DND-41 (cell line): ENCODE measurements at regions not wholly inside any gene's neighbourhood (a gene's known extent, or its start where the extent isn't known, plus 50 kb on each side); places are given as distances from the start of the nearest gene placed in this dataset.

ENCODE experiments used
- ATAC-seq: fragments of 200-7000 bp; cut with Tn5 transposase; 3 replicates; pipeline ENCODE4 v1.9.1; 2021; ENCODE audit warnings: low read depth; ENCODE audit not compliant: insufficient read depth
- DNase-seq: peaks from one replicate; pipeline ENCODE4 v3.0.0-alpha.2; 2020
- H2AFZ ChIP-seq: 2 replicates; pipeline ENCODE4 v1.6.0; 2012; ENCODE audit warnings: low read depth, low read length
- H3K27ac ChIP-seq: 2 replicates; pipeline ENCODE4 v1.5.1; 2012; ENCODE audit warnings: low read length, inconsistent platforms
- H3K27me3 ChIP-seq: fragments of 200-600 bp; sonication (generic); 2 replicates; pipeline ENCODE4 v1.6.0; 2012; ENCODE audit warnings: low read length, mild to moderate bottlenecking, inconsistent platforms; ENCODE audit not compliant: insufficient read depth, poor library complexity
- H3K36me3 ChIP-seq: 2 replicates; pipeline ENCODE4 v1.5.1; 2012; ENCODE audit warnings: low read length, inconsistent platforms; ENCODE audit not compliant: insufficient read depth
- H3K4me1 ChIP-seq: 2 replicates; pipeline ENCODE4 v1.5.1; 2012; ENCODE audit warnings: mild to moderate bottlenecking, low read length; ENCODE audit not compliant: insufficient read depth
- H3K4me2 ChIP-seq: 2 replicates; pipeline ENCODE4 v1.6.0; 2012; ENCODE audit warnings: mild to moderate bottlenecking, moderate library complexity, low read length, inconsistent platforms; ENCODE audit not compliant: insufficient read depth
- H3K4me3 ChIP-seq, 2 experiments: fragments of 200-600 bp in 1 of 2; shearing (Covaris generic) in 1 of 2; 2 replicates each; pipeline ENCODE4 v1.5.1; 2012 to 2016; ENCODE audit warnings: inconsistent platforms in 2 of 2, low read length in 2 of 2, mild to moderate bottlenecking in 2 of 2, low read depth in 1 of 2, moderate library complexity in 1 of 2
- H3K79me2 ChIP-seq: 2 replicates; pipeline ENCODE4 v1.6.0; 2012; ENCODE audit warnings: low read length, inconsistent platforms; ENCODE audit not compliant: insufficient read depth
- H3K9ac ChIP-seq: 2 replicates; pipeline ENCODE4 v1.6.0; 2012; ENCODE audit warnings: low read depth, mild to moderate bottlenecking, inconsistent platforms, low read length, moderate library complexity
- H3K9me3 ChIP-seq: 2 replicates; pipeline ENCODE4 v1.5.1; 2012; ENCODE audit warnings: low read length, moderate library complexity, mild to moderate bottlenecking, inconsistent platforms; ENCODE audit not compliant: insufficient read depth, severe bottlenecking
- H4K20me1 ChIP-seq: 2 replicates; pipeline ENCODE4 v1.6.0; 2012; ENCODE audit warnings: low read length; ENCODE audit not compliant: insufficient read depth
- EZH2 ChIP-seq: IDR thresholded peaks from 3 replicates; pipeline ENCODE4 v1.6.1; 2012; ENCODE audit warnings: borderline replicate concordance, low read depth, mild to moderate bottlenecking, moderate library complexity, low read length, inconsistent platforms; ENCODE audit not compliant: severe bottlenecking
- TF ChIP-seq, protein P1 (sequence below): IDR thresholded peaks from 2 replicates; pipeline ENCODE4 v1.5.1; 2012; ENCODE audit warnings: borderline replicate concordance, low read length, moderate library complexity, mild to moderate bottlenecking; ENCODE audit not compliant: poor library complexity, severe bottlenecking; ENCODE audit errors: extremely low read depth

DNA sequence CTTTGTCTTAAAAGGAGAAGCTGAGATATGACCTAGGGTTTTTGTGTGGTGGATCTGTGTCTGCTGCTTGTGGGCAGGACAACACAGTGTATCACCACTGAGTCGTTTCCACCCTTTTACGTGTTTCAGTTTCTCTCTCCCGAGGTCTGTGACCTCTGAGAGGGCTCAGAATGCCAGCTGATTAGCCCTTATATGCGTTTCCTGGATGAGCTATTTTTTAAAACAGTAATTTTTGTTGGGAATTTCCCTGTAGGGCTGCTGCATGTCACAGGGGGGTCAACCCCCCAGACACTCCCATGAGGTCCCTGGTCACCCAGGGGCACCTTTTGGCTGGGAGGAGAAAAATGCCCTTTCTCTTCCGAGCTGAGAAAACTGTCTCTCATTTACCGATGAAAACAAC, 170.4 kb upstream of the CASK start:
- no peaks in the 10 kb centered on the region for H3K36me3 ChIP-seq

DNA sequence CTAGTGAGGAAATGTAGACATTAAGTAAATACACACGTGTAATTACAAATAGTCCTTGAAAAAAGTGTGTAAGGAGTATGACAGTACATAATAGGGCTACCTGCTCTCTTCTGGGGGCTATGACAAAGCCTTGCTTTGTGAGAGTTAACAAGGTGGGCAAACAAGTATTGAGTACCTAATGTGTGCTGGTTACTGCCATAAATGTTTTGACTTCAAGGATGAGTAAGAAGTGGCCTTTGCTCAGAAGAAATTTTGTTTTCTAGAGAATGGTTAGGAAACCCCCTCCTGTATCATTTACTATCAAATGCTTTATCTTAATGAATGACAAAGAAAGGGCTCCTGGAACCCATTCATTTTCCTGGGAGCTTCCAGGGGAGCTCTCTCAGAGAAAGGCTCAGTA, 167.0 kb upstream of the CASK start:
- Histone ChIP-seq H3K27me3 (no peaks in the 10 kb centered on the region), H3K4me1 (peaks cover 28% of the 10 kb centered on the region), H3K27ac (no peak overlapping the region), H3K79me2 (no peaks in the 10 kb centered on the region), H3K4me3 (no peak overlapping the region), H3K36me3 (no peaks in the 10 kb centered on the region), H2AFZ (no peak overlapping the region), H3K9me3 (no peaks in the 10 kb centered on the region), H4K20me1 (no peaks in the 10 kb centered on the region), H3K9ac (no peak overlapping the region), H3K4me2 (no peak overlapping the region)
- DNase-seq: no peak
- TF ChIP-seq, protein P1, sequence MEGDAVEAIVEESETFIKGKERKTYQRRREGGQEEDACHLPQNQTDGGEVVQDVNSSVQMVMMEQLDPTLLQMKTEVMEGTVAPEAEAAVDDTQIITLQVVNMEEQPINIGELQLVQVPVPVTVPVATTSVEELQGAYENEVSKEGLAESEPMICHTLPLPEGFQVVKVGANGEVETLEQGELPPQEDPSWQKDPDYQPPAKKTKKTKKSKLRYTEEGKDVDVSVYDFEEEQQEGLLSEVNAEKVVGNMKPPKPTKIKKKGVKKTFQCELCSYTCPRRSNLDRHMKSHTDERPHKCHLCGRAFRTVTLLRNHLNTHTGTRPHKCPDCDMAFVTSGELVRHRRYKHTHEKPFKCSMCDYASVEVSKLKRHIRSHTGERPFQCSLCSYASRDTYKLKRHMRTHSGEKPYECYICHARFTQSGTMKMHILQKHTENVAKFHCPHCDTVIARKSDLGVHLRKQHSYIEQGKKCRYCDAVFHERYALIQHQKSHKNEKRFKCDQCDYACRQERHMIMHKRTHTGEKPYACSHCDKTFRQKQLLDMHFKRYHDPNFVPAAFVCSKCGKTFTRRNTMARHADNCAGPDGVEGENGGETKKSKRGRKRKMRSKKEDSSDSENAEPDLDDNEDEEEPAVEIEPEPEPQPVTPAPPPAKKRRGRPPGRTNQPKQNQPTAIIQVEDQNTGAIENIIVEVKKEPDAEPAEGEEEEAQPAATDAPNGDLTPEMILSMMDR: no peak
- TF ChIP-seq EZH2: no peak
- ATAC-seq: no peak

More for the DNA sequence above, 170.4 kb upstream of the CASK start:
- peak overlapping the region; percentile 74 for H2AFZ ChIP-seq
- H3K27me3 ChIP-seq: no peaks in the 10 kb centered on the region
- peaks cover 28% of the 10 kb centered on the region for H3K4me1 ChIP-seq
- H3K27ac ChIP-seq: peak overlapping the region; percentile 90
- H3K9ac ChIP-seq: peak overlapping the region; percentile 61
- DNase-seq: peak; percentile 48
- no peaks in the 10 kb centered on the region for H3K9me3 ChIP-seq
- H3K79me2 ChIP-seq: no peaks in the 10 kb centered on the region
- H3K4me2 ChIP-seq: peak overlapping the region; percentile 63
- ATAC-seq: peak; percentile 89
- peak overlapping the region in 1 of 2 experiments; percentile 54; a peak in 2 of 4 replicates for H3K4me3 ChIP-seq
- no peak for TF ChIP-seq EZH2
- TF ChIP-seq, protein P1: no peak
- H4K20me1 ChIP-seq: no peaks in the 10 kb centered on the region

DNA sequence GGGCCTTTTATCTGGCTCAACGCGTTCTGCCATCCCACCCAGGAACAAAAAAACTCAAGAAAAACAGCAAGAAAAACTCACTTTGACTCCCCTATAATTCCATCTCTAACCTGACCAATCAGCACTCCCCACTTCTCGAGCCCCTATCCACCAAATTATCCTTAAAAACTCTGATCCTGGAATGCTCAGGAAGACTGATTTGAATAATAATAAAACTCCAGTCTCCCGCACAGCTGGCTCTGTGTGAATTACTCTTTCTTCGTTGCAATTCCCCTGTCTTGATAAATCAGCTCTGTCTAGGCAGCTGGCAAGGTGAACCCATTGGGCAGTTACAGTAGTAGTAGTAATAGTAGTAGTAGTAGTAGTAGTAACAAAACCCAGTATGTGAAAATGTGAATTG, 165.7 kb upstream of the CASK start:
- no peak overlapping the region for H3K4me2 ChIP-seq
- H2AFZ ChIP-seq: no peak overlapping the region
- no peak overlapping the region for H3K4me3 ChIP-seq
- no peak for TF ChIP-seq EZH2
- TF ChIP-seq, protein P1: no peak
- H3K36me3 ChIP-seq: no peaks in the 10 kb centered on the region
- no peaks in the 10 kb centered on the region for H3K9me3 ChIP-seq
- H3K9ac ChIP-seq: no peak overlapping the region
- H3K27me3 ChIP-seq: no peaks in the 10 kb centered on the region
- H4K20me1 ChIP-seq: no peaks in the 10 kb centered on the region
- DNase-seq (no peak), ATAC-seq (no peak)
- no peak overlapping the region for H3K27ac ChIP-seq
- H3K4me1 ChIP-seq: peaks cover 18% of the 10 kb centered on the region
- H3K79me2 ChIP-seq: no peaks in the 10 kb centered on the region

DNA sequence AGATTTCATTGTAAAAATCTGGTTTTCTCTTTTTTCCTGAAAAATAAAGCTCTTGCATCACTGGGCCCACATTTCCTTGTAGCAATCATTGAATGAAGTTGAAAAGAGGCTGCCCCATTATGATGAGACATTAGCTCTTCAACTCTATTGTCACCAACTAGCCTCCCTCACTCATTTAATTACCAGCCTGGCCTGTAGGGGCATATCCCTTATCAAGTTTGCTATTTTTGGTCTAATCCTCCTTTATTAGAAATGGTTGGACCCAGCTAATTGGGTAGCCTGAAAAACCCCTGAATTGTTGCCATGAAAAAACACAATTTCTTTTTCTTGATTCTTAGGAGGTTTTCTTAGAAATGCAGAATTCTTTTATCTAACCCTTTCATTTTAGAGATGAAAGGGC, 164.6 kb upstream of the CASK start:
- Histone ChIP-seq H4K20me1 (no peaks in the 10 kb centered on the region), H3K36me3 (no peaks in the 10 kb centered on the region), H2AFZ (no peak overlapping the region), H3K4me1 (peaks cover 7% of the 10 kb centered on the region), H3K9ac (no peak overlapping the region), H3K27me3 (no peaks in the 10 kb centered on the region), H3K27ac (no peak overlapping the region), H3K4me2 (no peak overlapping the region), H3K79me2 (no peaks in the 10 kb centered on the region), H3K4me3 (no peak overlapping the region), H3K9me3 (no peaks in the 10 kb centered on the region)
- TF ChIP-seq, protein P1: peak; percentile 23
- TF ChIP-seq EZH2: no peak
- DNase-seq: no peak
- ATAC-seq: no peak; the same call in 2 of the 3 replicates
